Activated CD4-positive, alpha-beta T cell treated with anti-CD3 and anti-CD28 coated beads for 36 hours (primary cell): ENCODE measurements at regions not wholly inside any gene's neighbourhood (a gene's known extent, or its start where the extent isn't known, plus 50 kb on each side); places are given as distances from the start of the nearest gene placed in this dataset.
A peak's percentile ranks its signal among the peaks of the same experiment; 100 is the strongest.
"Not testable (repeated sequence)": the region's sequence is repeated elsewhere in the genome, so short reads cannot be mapped to it uniquely, and the experiment has no call there.

ENCODE experiments used
- ATAC-seq: fragments of 200-7000 bp; cut with Tn5 transposase; one replicate; pipeline ENCODE4 v1.10.0; 2021; ENCODE audit warnings: mild to moderate bottlenecking, moderate library complexity
- CTCF ChIA-PET: fragments of 350-600 bp; sonication (Branson Sonifier 250); formaldehyde crosslinking; loops from one replicate; lab custom pipeline; 2021; ENCODE audit warnings: antibody characterized with exemption; lab: Charles Lee
- POLR2A ChIA-PET: fragments of 350-600 bp; sonication (Branson Sonifier 250); formaldehyde crosslinking; loops from one replicate; lab custom pipeline; 2021; ENCODE audit warnings: antibody characterized with exemption, inconsistent platforms; lab: Charles Lee
- DNase-seq: peaks from one replicate; pipeline ENCODE4 v3.0.0-alpha.2; 2020
- H3K27ac Mint-ChIP-seq: one replicate; pipeline ENCODE4 v1.8.0; 2021; ENCODE audit warnings: mixed read lengths
- H3K27me3 Mint-ChIP-seq: one replicate; pipeline ENCODE4 v1.8.0; 2021; ENCODE audit warnings: mixed read lengths
- H3K36me3 Mint-ChIP-seq: one replicate; pipeline ENCODE4 v1.8.0; 2021; ENCODE audit warnings: low read depth, mixed read lengths
- H3K4me1 Mint-ChIP-seq: one replicate; pipeline ENCODE4 v1.8.0; 2021; ENCODE audit warnings: mixed read lengths
- H3K4me3 Mint-ChIP-seq: one replicate; pipeline ENCODE4 v1.8.0; 2021; ENCODE audit warnings: mild to moderate bottlenecking, moderate library complexity, mixed read lengths
- H3K9me3 Mint-ChIP-seq: one replicate; pipeline ENCODE4 v1.8.0; 2021; ENCODE audit warnings: low read depth, mixed read lengths
- intact Hi-C, 2 experiments: fragments of 100-400 bp; cut with DNase I in 1 of 2; cut with micrococcal nuclease in 1 of 2; formaldehyde crosslinking; loops; one replicate each; pipeline versions ENCODE4 v1.14.2 to v1.15.1; 2022 to 2024; cut with DNase I, micrococcal nuclease

DNA sequence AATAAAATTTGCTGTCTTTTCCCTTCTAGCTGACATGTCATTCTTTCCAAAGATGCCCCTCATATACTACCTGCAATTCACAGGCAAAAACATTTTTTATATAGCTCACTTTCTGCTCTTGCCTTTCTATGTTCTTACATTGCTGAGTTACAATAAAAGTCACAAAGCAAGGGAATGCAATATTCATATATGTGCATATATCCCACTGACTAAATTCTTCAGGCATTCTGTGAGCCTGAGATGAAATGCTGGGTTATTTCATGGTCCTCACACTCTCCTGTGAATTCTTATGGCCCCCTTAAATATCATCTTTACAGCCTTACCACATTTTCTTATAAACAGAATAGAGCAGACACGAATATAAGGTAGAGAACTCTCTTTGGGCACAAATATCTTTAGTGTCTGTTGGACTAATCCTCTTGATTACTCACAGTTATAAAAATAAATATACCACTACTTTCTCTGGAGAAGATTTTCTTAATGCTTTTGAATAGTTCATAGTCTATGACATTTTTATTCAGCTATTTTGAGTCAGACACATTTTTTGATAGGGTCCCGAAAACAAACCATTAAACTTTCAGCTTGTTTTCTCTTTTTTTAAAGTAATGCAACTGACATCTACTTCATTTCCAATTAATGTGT, 84.1 kb upstream of the H2AZ1 start:
- H3K4me3 Mint-ChIP-seq = no peak overlapping the region
- no peak overlapping the region for H3K27ac Mint-ChIP-seq
- no peaks in the 10 kb centered on the region for H3K36me3 Mint-ChIP-seq
- H3K27me3 Mint-ChIP-seq = peaks cover 5% of the 10 kb centered on the region
- peaks cover 4% of the 10 kb centered on the region for H3K9me3 Mint-ChIP-seq
- intact Hi-C loops = no loop called here
- no peak for ATAC-seq
- H3K4me1 Mint-ChIP-seq = no peaks in the 10 kb centered on the region
- ChIA-PET POLR2A (no interaction called here), CTCF (no interaction called here)
- no peak for DNase-seq

GRCh38 chr4:100026066-100026465, 76.0 kb upstream of the H2AZ1 start:
- Mint-ChIP-seq H3K4me3 (no peak overlapping the region), H3K9me3 (no peaks in the 10 kb centered on the region), H3K36me3 (no peaks in the 10 kb centered on the region), H3K27me3 (peaks cover 16% of the 10 kb centered on the region), H3K4me1 (no peaks in the 10 kb centered on the region), H3K27ac (no peak overlapping the region)
- DNase-seq (no peak), ATAC-seq (no peak)
- ChIA-PET CTCF (interaction anchor here (0.6 to 0.8 kb wide), 2 partner anchors 34 to 822 kb away, joined by 4 read pairs; no protein-coding TSS in a partner anchor), POLR2A (no interaction called here)
- intact Hi-C loops = no loop called here

DNA sequence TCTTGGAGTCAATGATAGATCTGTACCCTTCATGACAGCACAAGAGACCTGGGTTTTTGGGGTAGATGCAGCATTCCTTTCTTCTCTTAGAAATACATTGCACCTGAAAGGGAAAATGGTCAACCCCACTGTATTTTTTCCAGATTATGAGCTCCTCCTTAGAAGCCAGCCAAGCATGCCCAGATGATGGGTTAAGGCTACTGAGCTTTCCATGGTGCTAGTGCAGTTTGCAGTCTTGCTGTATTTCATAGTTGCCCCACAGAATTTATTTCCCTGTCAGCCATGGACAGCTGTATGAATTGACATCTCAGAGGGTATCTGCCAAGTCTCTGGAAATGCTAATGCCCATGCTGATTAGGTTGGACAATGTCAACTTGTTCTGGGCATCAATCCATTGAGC, 73.7 kb upstream of the H2AZ1 start:
- H3K4me1 Mint-ChIP-seq = no peaks in the 10 kb centered on the region
- ChIA-PET POLR2A (no interaction called here), CTCF (interaction anchor here (0.9 kb wide), 1 partner anchor 137 kb away, joined by 3 read pairs; no protein-coding TSS in a partner anchor)
- intact Hi-C loops = no loop called here
- H3K4me3 Mint-ChIP-seq = no peak overlapping the region
- H3K36me3 Mint-ChIP-seq = no peaks in the 10 kb centered on the region
- no peak for ATAC-seq
- peaks cover 21% of the 10 kb centered on the region for H3K27me3 Mint-ChIP-seq
- H3K9me3 Mint-ChIP-seq = no peaks in the 10 kb centered on the region
- H3K27ac Mint-ChIP-seq = no peak overlapping the region
- no peak for DNase-seq

GRCh38 chr4:100022792-100023222, 72.7 kb upstream of the H2AZ1 start:
- CTCF ChIA-PET = no interaction called here
- no peak for ATAC-seq
- H3K9me3 Mint-ChIP-seq = no peaks in the 10 kb centered on the region
- DNase-seq = no peak
- H3K27ac Mint-ChIP-seq = no peak overlapping the region
- peaks cover 18% of the 10 kb centered on the region for H3K27me3 Mint-ChIP-seq
- POLR2A ChIA-PET = no interaction called here
- no peak overlapping the region for H3K4me3 Mint-ChIP-seq
- peaks cover 7% of the 10 kb centered on the region for H3K4me1 Mint-ChIP-seq
- no peaks in the 10 kb centered on the region for H3K36me3 Mint-ChIP-seq
- intact Hi-C loops = no loop called here

DNA sequence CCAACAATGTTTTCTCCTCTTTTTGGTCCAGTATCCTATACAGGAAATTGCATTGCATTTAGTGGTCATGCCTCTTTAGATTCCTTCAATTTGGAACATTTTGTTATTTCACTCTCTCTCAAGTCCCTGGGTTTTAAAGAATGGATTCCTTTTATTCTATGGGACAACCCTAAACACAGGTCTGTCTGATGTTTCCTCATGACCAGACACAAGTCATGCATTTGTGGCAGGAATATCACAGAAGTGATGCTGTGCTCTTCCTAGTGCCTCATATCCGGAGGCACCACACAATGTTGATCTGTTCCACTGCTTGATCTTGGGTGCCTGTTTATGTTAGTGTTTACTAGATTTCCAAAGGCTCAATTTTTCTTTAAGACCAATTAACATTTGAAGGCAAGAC, 69.7 kb upstream of the H2AZ1 start:
- H3K4me1 Mint-ChIP-seq = peaks cover 11% of the 10 kb centered on the region
- H3K4me3 Mint-ChIP-seq = no peak overlapping the region
- no peaks in the 10 kb centered on the region for H3K9me3 Mint-ChIP-seq
- intact Hi-C loops = loop anchor here in 1 of 2 experiments (2.0 to 5.0 kb wide), 3 partner anchors 63 to 1987 kb away; no protein-coding TSS in a partner anchor
- ATAC-seq (no peak), DNase-seq (no peak)
- peaks cover 12% of the 10 kb centered on the region for H3K27me3 Mint-ChIP-seq
- no peaks in the 10 kb centered on the region for H3K36me3 Mint-ChIP-seq
- POLR2A ChIA-PET = no interaction called here
- H3K27ac Mint-ChIP-seq = no peak overlapping the region
- CTCF ChIA-PET = no interaction called here

GRCh38 chr4:100017637-100018310, 67.7 kb upstream of the H2AZ1 start:
- DNase-seq = peak; percentile 11
- H3K27ac Mint-ChIP-seq = no peak overlapping the region
- peak; percentile 96 for ATAC-seq
- H3K36me3 Mint-ChIP-seq = no peaks in the 10 kb centered on the region
- peaks cover 11% of the 10 kb centered on the region for H3K27me3 Mint-ChIP-seq
- intact Hi-C loops = loop anchor here in 1 of 2 experiments (2.0 to 5.0 kb wide), 3 partner anchors 65 to 1990 kb away; no protein-coding TSS in a partner anchor
- peaks cover 11% of the 10 kb centered on the region for H3K4me1 Mint-ChIP-seq
- ChIA-PET CTCF (interaction anchor here (0.8 to 0.9 kb wide), 2 partner anchors 78 to 206 kb away, joined by 3 read pairs; no protein-coding TSS in a partner anchor), POLR2A (interaction anchor here (0.8 kb wide), 1 partner anchor 65 kb away, joined by 4 read pairs; no protein-coding TSS in a partner anchor)
- H3K9me3 Mint-ChIP-seq = no peaks in the 10 kb centered on the region
- H3K4me3 Mint-ChIP-seq = no peak overlapping the region

- intact Hi-C loops = loop anchor here in 1 of 2 experiments (5.0 kb wide), 1 partner anchor 1991 kb away; no protein-coding TSS in a partner anchor
- Mint-ChIP-seq H3K9me3 (no peaks in the 10 kb centered on the region), H3K36me3 (no peaks in the 10 kb centered on the region), H3K4me3 (no peak overlapping the region), H3K27me3 (peaks cover 6% of the 10 kb centered on the region), H3K4me1 (peaks cover 11% of the 10 kb centered on the region), H3K27ac (no peak overlapping the region)
- DNase-seq = no peak
- ChIA-PET POLR2A (no interaction called here), CTCF (no interaction called here)
- ATAC-seq = no peak
Measured at GRCh38 chr4:100016191-100016590, 66.1 kb upstream of the H2AZ1 start.

DNA sequence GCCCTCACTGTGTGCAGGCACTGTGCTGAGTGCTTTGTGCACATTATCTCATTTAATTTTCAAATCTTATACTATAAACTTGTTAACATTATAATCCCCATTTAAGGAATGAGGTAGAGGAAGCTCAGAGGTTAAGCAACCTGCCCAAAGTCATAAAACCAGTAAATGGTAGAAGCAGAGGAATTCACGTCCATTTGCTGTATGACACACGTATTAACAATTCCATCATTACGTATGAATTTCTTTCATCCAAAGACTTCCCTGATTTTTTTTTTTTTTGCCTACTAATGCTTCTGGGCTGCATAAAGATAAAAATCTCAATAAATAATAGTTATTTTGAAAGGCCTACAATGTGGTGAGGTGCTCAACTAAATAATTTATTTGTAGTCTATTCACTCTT, 64.5 kb upstream of the H2AZ1 start:
- Mint-ChIP-seq H3K9me3 (no peaks in the 10 kb centered on the region), H3K4me3 (no peak overlapping the region), H3K36me3 (no peaks in the 10 kb centered on the region), H3K27ac (no peak overlapping the region), H3K27me3 (peaks cover 3% of the 10 kb centered on the region), H3K4me1 (peaks cover 11% of the 10 kb centered on the region)
- ATAC-seq (no peak), DNase-seq (no peak)
- intact Hi-C loops = loop anchor here in 1 of 2 experiments (5.0 kb wide), 1 partner anchor 1993 kb away; no protein-coding TSS in a partner anchor
- CTCF ChIA-PET = no interaction called here
- POLR2A ChIA-PET = no interaction called here

GRCh38 chr4:100009490-100009889, 59.4 kb upstream of the H2AZ1 start:
- no peak for ATAC-seq
- H3K27ac Mint-ChIP-seq = no peak overlapping the region
- CTCF ChIA-PET = interaction anchor here (1.2 to 1.4 kb wide), 2 partner anchors 11 to 20 kb away, joined by 3 to 5 read pairs; no protein-coding TSS in a partner anchor
- no peaks in the 10 kb centered on the region for H3K4me1 Mint-ChIP-seq
- no peak overlapping the region for H3K4me3 Mint-ChIP-seq
- no peaks in the 10 kb centered on the region for H3K36me3 Mint-ChIP-seq
- DNase-seq = no peak
- no peaks in the 10 kb centered on the region for H3K9me3 Mint-ChIP-seq
- H3K27me3 Mint-ChIP-seq = peaks cover 5% of the 10 kb centered on the region
- POLR2A ChIA-PET = no interaction called here
- intact Hi-C loops = no loop called here

DNA sequence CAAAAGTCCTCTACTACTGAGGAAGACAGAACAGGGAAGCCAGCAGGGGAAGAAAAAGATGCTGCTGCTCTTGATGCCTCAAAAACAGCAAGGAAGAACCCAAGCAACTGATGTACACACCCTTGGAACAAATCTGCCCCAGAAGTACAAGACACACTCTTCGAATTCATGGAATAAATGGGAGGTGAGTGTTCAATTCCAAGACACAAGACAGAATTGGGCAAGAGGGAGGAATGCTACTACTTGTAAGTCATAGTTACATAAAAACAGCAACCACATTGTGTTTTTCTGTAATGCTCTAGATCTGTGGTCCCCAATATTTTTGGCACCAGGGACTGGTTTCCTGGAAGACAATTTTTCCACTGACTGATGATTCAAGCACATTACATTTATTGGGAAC, 58.0 kb upstream of the H2AZ1 start:
- Mint-ChIP-seq H3K4me3 (no peak overlapping the region), H3K4me1 (no peaks in the 10 kb centered on the region), H3K9me3 (no peaks in the 10 kb centered on the region), H3K27ac (no peak overlapping the region), H3K36me3 (no peaks in the 10 kb centered on the region), H3K27me3 (peaks cover 5% of the 10 kb centered on the region)
- intact Hi-C loops = no loop called here
- ChIA-PET POLR2A (no interaction called here), CTCF (no interaction called here)
- DNase-seq (no peak), ATAC-seq (no peak)

GRCh38 chr4:100006161-100006560, 56.1 kb upstream of the H2AZ1 start:
- CTCF ChIA-PET = interaction anchor here (0.6 kb wide), 1 partner anchor 537 kb away, joined by 3 read pairs; no protein-coding TSS in a partner anchor
- H3K4me1 Mint-ChIP-seq, DNase-seq, H3K4me3 Mint-ChIP-seq, H3K9me3 Mint-ChIP-seq, POLR2A ChIA-PET, H3K27me3 Mint-ChIP-seq, H3K36me3 Mint-ChIP-seq, intact Hi-C loops, ATAC-seq, H3K27ac Mint-ChIP-seq: not testable (repeated sequence)
